PC-9 (cell line): ENCODE measurements at regions not wholly inside any gene's neighbourhood (a gene's known extent, or its start where the extent isn't known, plus 50 kb on each side); places are given as distances from the start of the nearest gene placed in this dataset.

Experiments
- BruUV-seq: library from RNA; stranded (reverse); fragments of 400-500 nt; replicated peaks from 2 replicates; lab custom pipeline; 2021; lab: Mats Ljungman, UMichigan
- CTCF ChIA-PET: fragments of 300-600 bp; sonication (Branson Sonifier 250); formaldehyde crosslinking; loops from one replicate; lab custom pipeline; 2022; ENCODE audit warnings: antibody characterized with exemption; lab: Charles Lee
- POLR2A ChIA-PET: fragments of 300-600 bp; sonication (Branson Sonifier 250); formaldehyde crosslinking; loops from one replicate; lab custom pipeline; 2022; ENCODE audit warnings: antibody characterized with exemption; ENCODE audit not compliant: unreplicated experiment; lab: Charles Lee
- DNase-seq, 2 experiments: peaks; one replicate each; pipeline versions ENCODE4 v3.0.0 to v3.0.0-alpha.2; 2015 to 2022; ENCODE audit warnings: mixed read lengths in 1 of 2
- H2AFZ ChIP-seq: fragments of 200-600 bp; sonication (generic); 2 replicates; pipeline ENCODE4 v1.8.1; 2017; ENCODE audit warnings: antibody characterized with exemption
- H3F3A ChIP-seq: fragments of 200-600 bp; sonication (generic); 2 replicates; pipeline ENCODE4 v1.8.1; 2017; ENCODE audit warnings: antibody characterized with exemption, mild to moderate bottlenecking, low read depth; ENCODE audit not compliant: insufficient read depth
- H3K27ac ChIP-seq: fragments of 200-600 bp; sonication (generic); 2 replicates; pipeline ENCODE4 v1.6.1; 2016; ENCODE audit warnings: mixed run types
- H3K27me3 ChIP-seq: fragments of 200-600 bp; sonication (generic); 2 replicates; pipeline ENCODE4 v1.6.1; 2016; ENCODE audit warnings: low read depth, mixed run types; ENCODE audit not compliant: insufficient read depth
- H3K36me3 ChIP-seq: fragments of 200-600 bp; sonication (generic); 2 replicates; pipeline ENCODE4 v1.6.1; 2016; ENCODE audit warnings: low read depth, mixed run types
- H3K4me1 ChIP-seq: fragments of 200-600 bp; sonication (generic); replicated peaks from 2 replicates; pipeline ENCODE4 v1.6.1; 2016; ENCODE audit warnings: mixed run types; ENCODE audit not compliant: insufficient read depth
- H3K4me2 ChIP-seq: fragments of 200-600 bp; sonication (generic); 2 replicates; pipeline ENCODE4 v1.6.1; 2017; ENCODE audit warnings: mixed run types
- H3K4me3 ChIP-seq: fragments of 200-600 bp; sonication (generic); 2 replicates; pipeline ENCODE4 v1.6.1; 2016; ENCODE audit warnings: mixed run types
- H3K79me2 ChIP-seq: fragments of 200-600 bp; sonication (generic); 2 replicates; pipeline ENCODE4 v1.6.1; 2017; ENCODE audit warnings: low read depth, mixed run types
- H3K9me2 ChIP-seq: fragments of 200-600 bp; sonication (generic); 2 replicates; pipeline ENCODE4 v1.8.1; 2017; ENCODE audit warnings: mild to moderate bottlenecking; ENCODE audit not compliant: insufficient read depth
- H3K9me3 ChIP-seq: fragments of 200-600 bp; sonication (generic); 2 replicates; pipeline ENCODE4 v1.8.1; 2016; ENCODE audit warnings: low read depth; ENCODE audit not compliant: insufficient read depth
- H4K20me1 ChIP-seq: fragments of 200-600 bp; sonication (generic); 2 replicates; pipeline ENCODE4 v1.8.1; 2017; ENCODE audit not compliant: insufficient read depth
- CTCF ChIP-seq: fragments of 200-600 bp; sonication (generic); conservative IDR thresholded peaks from 2 replicates; pipeline ENCODE4 v1.6.1; 2017; ENCODE audit warnings: mixed run types, antibody characterized with exemption, mild to moderate bottlenecking, moderate library complexity
- EZH2 ChIP-seq: fragments of 200-600 bp; sonication (generic); IDR thresholded peaks from 2 replicates; pipeline ENCODE4 v1.8.0; 2017; ENCODE audit warnings: antibody characterized with exemption, low read depth
- intact Hi-C: fragments of 100-400 bp; cut with micrococcal nuclease; formaldehyde crosslinking; loops from one replicate; pipeline ENCODE4 v1.10.0; 2022; ENCODE audit not compliant: unreplicated experiment

GRCh38 chr13:66219506-66219905 lies 1010.6 kb downstream of the PCDH9 start:
- no peak for DNase-seq
- no TSS peak for BruUV-seq
- H3K9me3 ChIP-seq, result no peaks in the 10 kb centered on the region
- no peak overlapping the region for H3K4me3 ChIP-seq
- H3K9me2 ChIP-seq, result no peaks in the 10 kb centered on the region
- ChIA-PET CTCF (no interaction called here), POLR2A (no interaction called here)
- intact Hi-C loops, result no loop called here
- H3K4me2 ChIP-seq, result no peak overlapping the region
- H4K20me1 ChIP-seq, result no peaks in the 10 kb centered on the region
- H3K4me1 ChIP-seq, result no peaks in the 10 kb centered on the region
- TF ChIP-seq CTCF (no peak), EZH2 (no peak)
- no peaks in the 10 kb centered on the region for H3K79me2 ChIP-seq
- H3K27me3 ChIP-seq, result no peaks in the 10 kb centered on the region
- H3F3A ChIP-seq, result no peaks in the 10 kb centered on the region
- no peaks in the 10 kb centered on the region for H3K36me3 ChIP-seq
- H2AFZ ChIP-seq, result no peak overlapping the region
- no peak overlapping the region for H3K27ac ChIP-seq

- POLR2A ChIA-PET, result no interaction called here
- Histone ChIP-seq H3K4me2 (no peak overlapping the region), H3K36me3 (no peaks in the 10 kb centered on the region), H3F3A (no peaks in the 10 kb centered on the region), H3K27me3 (no peaks in the 10 kb centered on the region), H2AFZ (no peak overlapping the region), H3K27ac (no peak overlapping the region), H3K4me3 (no peak overlapping the region), H3K4me1 (no peaks in the 10 kb centered on the region), H3K79me2 (no peaks in the 10 kb centered on the region), H3K9me2 (no peaks in the 10 kb centered on the region), H3K9me3 (no peaks in the 10 kb centered on the region), H4K20me1 (no peaks in the 10 kb centered on the region)
- no TSS peak for BruUV-seq
- intact Hi-C loops, result no loop called here
- CTCF ChIA-PET, result no interaction called here
- no peak for DNase-seq
- TF ChIP-seq EZH2, result no peak
- TF ChIP-seq CTCF, result no peak
These were observed 1011.6 kb downstream of the PCDH9 start for GRCh38 chr13:66218583-66218982.

- Histone ChIP-seq H3K4me2 (no peak overlapping the region), H4K20me1 (no peaks in the 10 kb centered on the region), H3K36me3 (no peaks in the 10 kb centered on the region), H3K27me3 (no peaks in the 10 kb centered on the region), H3K79me2 (no peaks in the 10 kb centered on the region), H3F3A (no peaks in the 10 kb centered on the region), H2AFZ (no peak overlapping the region), H3K9me3 (no peaks in the 10 kb centered on the region), H3K9me2 (no peaks in the 10 kb centered on the region), H3K27ac (no peak overlapping the region), H3K4me1 (no peaks in the 10 kb centered on the region), H3K4me3 (no peak overlapping the region)
- POLR2A ChIA-PET, result interaction anchor here (0.7 kb wide), 1 partner anchor 1015 kb away, joined by 3 read pairs; no protein-coding TSS in a partner anchor
- DNase-seq, result no peak
- BruUV-seq, result no TSS peak
- CTCF ChIA-PET, result no interaction called here
- no peak for TF ChIP-seq CTCF
- no peak for TF ChIP-seq EZH2
- intact Hi-C loops, result no loop called here
These were observed 1013.4 kb downstream of the PCDH9 start for GRCh38 chr13:66216728-66217127.
